Heart right ventricle (tissue), 16 donors: ENCODE measurements at regions not wholly inside any gene's neighbourhood (a gene's known extent, or its start where the extent isn't known, plus 50 kb on each side); places are given as distances from the start of the nearest gene placed in this dataset.

Source experiments
- ATAC-seq, 8 donors: fragments of 200-7000 bp; cut with Tn5 transposase; one replicate each; pipeline ENCODE4 v1.9.1; 2020; ENCODE audit warnings: mild to moderate bottlenecking in 8 of 8, moderate library complexity in 8 of 8, moderate number of reproducible peaks in 1 of 8
- DNase-seq, 2 donors: peaks; one replicate each; pipeline ENCODE4 v3.0.0-alpha.2; 2020
- H3K27ac ChIP-seq, 10 donors: fragments of 200-600 bp; sonication (generic) in 2 of 10; one replicate each; pipeline versions ENCODE4 v1.5.0 to v1.8.0; 2020 to 2022; ENCODE audit warnings: mild to moderate bottlenecking in 3 of 10
- H3K27me3 ChIP-seq, 7 donors: fragments of 200-600 bp; one replicate each; pipeline ENCODE4 v1.8.0; 2021 to 2022; ENCODE audit warnings: mild to moderate bottlenecking in 2 of 7
- H3K36me3 ChIP-seq, 9 donors: fragments of 200-600 bp; sonication (generic) in 1 of 9; one replicate each; pipeline versions ENCODE4 v1.5.0 to v1.8.0; 2020 to 2022; ENCODE audit warnings: mild to moderate bottlenecking in 2 of 9
- H3K4me1 ChIP-seq, 9 donors: fragments of 200-600 bp; sonication (generic) in 1 of 9; one replicate each; pipeline versions ENCODE4 v1.5.0 to v1.8.0; 2020 to 2022; ENCODE audit warnings: mild to moderate bottlenecking in 4 of 9
- H3K4me3 ChIP-seq, 10 donors: fragments of 200-600 bp; sonication (generic) in 2 of 10; one replicate each; pipeline versions ENCODE4 v1.5.0 to v1.8.0; 2020 to 2022; ENCODE audit warnings: mild to moderate bottlenecking in 7 of 10, moderate library complexity in 2 of 10
- H3K9me3 ChIP-seq, 11 donors: fragments of 200-600 bp in 10 of 11; sonication (generic) in 2 of 11; one replicate each; pipeline versions ENCODE4 v1.5.0 to v1.8.0; 2013 to 2022; ENCODE audit warnings: mild to moderate bottlenecking in 2 of 11, control low read depth in 1 of 11, moderate library complexity in 1 of 11
- CTCF ChIP-seq, 9 donors: fragments of 200-600 bp; sonication (generic) in 2 of 9; IDR thresholded peaks; one replicate each; pipeline versions ENCODE4 v1.5.0 to v1.8.0; 2021 to 2022; ENCODE audit warnings: antibody characterized with exemption in 9 of 9, mild to moderate bottlenecking in 5 of 9, moderate library complexity in 1 of 9
- WGBS, 2 donors: extraction: QIAGEN DNeasy Blood & Tissue Kit; methylation state at CpG; one replicate each; pipeline ENCODE4 v1.1.7; 2013; ENCODE audit warnings: inconsistent platforms in 1 of 2; 5-methylcytosine and 5-hydroxymethylcytosine counted together
- intact Hi-C, 10 donors: fragments of 100-400 bp; cut with DNase I; formaldehyde crosslinking; loops; one replicate each; pipeline versions ENCODE4 v1.11.1 to v1.14.2; 2022
- donor health status: Arrhythmogenic right ventricular cardiomyopathy.
- donor health status: ischemic (EF 13 %, LVEDD 7.1; RV severe dilation, severe dysfunction).
- donor health status: healthy with polysubstance abuse.
- donor health status: DM: no; HTN: yes; CAD: no.
- donor health status: DM: no; HTN: no; CAD: no.
- donor health status: ischemic (EF 25% LVEDD 6.9; RV normal size, moderate dysfunction).
- donor health status: ischemic (EF 25% LVEDD 5.7; RV mildly dilated, moderate dysfunction).
- donor health status: healthy.
- donor health status: DM: yes; HTN: yes; CAD: no.
- donor health status: Ischemic cardiomyopathy.
- donor health status: ischemic (EF 35%, LVEDD 5.7; RV mildly dilated, moderate dysfunction).
- donor health status: nonischemic (EF 11% LVEDD 7.7; RV severe dilation, severe dysfunction).
- donor health status: DM: yes; HTN: yes; CAD: no.
- donor health status: PGD.
- donor health status: ischemic (EF 29% LVEDD 5.4; RV normal size, mild dysfunction).
- donor health status: nonischemic (EF 23%, LVEDD 6.1; RV moderate dilation, normal function).

- no peak for DNase-seq
- Histone ChIP-seq H3K36me3 (no peaks in the 10 kb centered on the region), H3K27ac (no peak overlapping the region), H3K4me3 (no peak overlapping the region), H3K27me3 (peaks cover 0 to 26% (median 5%) of the 10 kb centered on the region in 7 donors), H3K4me1 (no peaks in the 10 kb centered on the region), H3K9me3 (no peaks in the 10 kb centered on the region)
- no peak for ATAC-seq
- intact Hi-C loops = no loop called here
- TF ChIP-seq CTCF (IDR thresholded peaks at IDR 0.05) = no peak
- 52 to 56% methylated on average over 5 of the region's 5 CpGs for WGBS, 2 donors
Measured at GRCh38 chr1:4557949-4558348, 96.5 kb upstream of the AJAP1 start.

- TF ChIP-seq CTCF (IDR thresholded peaks at IDR 0.05) = no peak
- H3K4me3 ChIP-seq = no peak overlapping the region
- H3K27ac ChIP-seq = no peak overlapping the region
- DNase-seq (no peak), ATAC-seq (no peak)
- 21 to 31% methylated on average over 10 of the region's 10 CpGs for WGBS, 2 donors
- no peaks in the 10 kb centered on the region for H3K4me1 ChIP-seq
- H3K27me3 ChIP-seq = peaks cover 0 to 33% (median 14%) of the 10 kb centered on the region in 7 donors
- intact Hi-C loops = no loop called here
- no peaks in the 10 kb centered on the region for H3K36me3 ChIP-seq
- no peaks in the 10 kb centered on the region for H3K9me3 ChIP-seq
Measured at GRCh38 chr1:4561205-4561604, 93.2 kb upstream of the AJAP1 start.

GRCh38 chr1:4562321-4562720 is 92.1 kb upstream of the AJAP1 start:
- no peak overlapping the region for H3K4me3 ChIP-seq
- H3K4me1 ChIP-seq = no peaks in the 10 kb centered on the region
- H3K36me3 ChIP-seq = no peaks in the 10 kb centered on the region
- no peak overlapping the region for H3K27ac ChIP-seq
- DNase-seq (no peak), ATAC-seq (no peak)
- WGBS, 2 donors = 90 to 94% methylated on average over 9 of the region's 9 CpGs
- intact Hi-C loops = no loop called here
- no peak for TF ChIP-seq CTCF (IDR thresholded peaks at IDR 0.05)
- no peaks in the 10 kb centered on the region for H3K9me3 ChIP-seq
- peaks cover 0 to 41% (median 22%) of the 10 kb centered on the region in 7 donors for H3K27me3 ChIP-seq

GRCh38 chr1:4563586-4563985 is 90.8 kb upstream of the AJAP1 start:
- no peak overlapping the region for H3K27ac ChIP-seq
- no peak for ATAC-seq
- no peak for TF ChIP-seq CTCF (IDR thresholded peaks at IDR 0.05)
- H3K9me3 ChIP-seq = no peaks in the 10 kb centered on the region
- no peak overlapping the region for H3K4me3 ChIP-seq
- no peak for DNase-seq
- H3K36me3 ChIP-seq = no peaks in the 10 kb centered on the region
- 64 to 81% methylated on average over 4 of the region's 4 CpGs for WGBS, 2 donors
- peaks cover 0 to 47% (median 33%) of the 10 kb centered on the region in 7 donors for H3K27me3 ChIP-seq
- intact Hi-C loops = no loop called here
- no peaks in the 10 kb centered on the region for H3K4me1 ChIP-seq
